RWPE1 (cell line): ENCODE measurements at regions not wholly inside any gene's neighbourhood (a gene's known extent, or its start where the extent isn't known, plus 50 kb on each side); places are given as distances from the start of the nearest gene placed in this dataset.

ENCODE experiments used
- CTCF ChIA-PET: fragments of 350-600 bp; sonication (Branson Sonifier 250); formaldehyde crosslinking; extraction: SDS; loops from one replicate; lab custom pipeline; 2021; lab: Yijun Ruan, JAX
- POLR2A ChIA-PET: fragments of 400-600 bp; formaldehyde crosslinking; extraction: SDS; loops from one replicate; lab custom pipeline; 2020; ENCODE audit warnings: antibody characterized with exemption; ENCODE audit not compliant: low non-redundant PET; lab: Yijun Ruan, JAX
- DNase-seq: peaks from one replicate; pipeline ENCODE4 v3.0.0; 2012; ENCODE audit warnings: low spot score
- H3K27ac ChIP-seq: fragments of 450-650 bp; 2 replicates; pipeline ENCODE4 v1.5.1; 2017
- TF ChIP-seq, protein P1 (sequence below): fragments of 450-650 bp; conservative IDR thresholded peaks from 2 replicates; pipeline ENCODE4 v1.5.1; 2017; ENCODE audit warnings: low read depth, mild to moderate bottlenecking

GRCh38 chr14:95979339-95980042, 59.7 kb upstream of the C14orf132 start:
- CTCF ChIA-PET = no interaction called here
- POLR2A ChIA-PET = no interaction called here
- H3K27ac ChIP-seq = no peak overlapping the region
- TF ChIP-seq, protein P1, sequence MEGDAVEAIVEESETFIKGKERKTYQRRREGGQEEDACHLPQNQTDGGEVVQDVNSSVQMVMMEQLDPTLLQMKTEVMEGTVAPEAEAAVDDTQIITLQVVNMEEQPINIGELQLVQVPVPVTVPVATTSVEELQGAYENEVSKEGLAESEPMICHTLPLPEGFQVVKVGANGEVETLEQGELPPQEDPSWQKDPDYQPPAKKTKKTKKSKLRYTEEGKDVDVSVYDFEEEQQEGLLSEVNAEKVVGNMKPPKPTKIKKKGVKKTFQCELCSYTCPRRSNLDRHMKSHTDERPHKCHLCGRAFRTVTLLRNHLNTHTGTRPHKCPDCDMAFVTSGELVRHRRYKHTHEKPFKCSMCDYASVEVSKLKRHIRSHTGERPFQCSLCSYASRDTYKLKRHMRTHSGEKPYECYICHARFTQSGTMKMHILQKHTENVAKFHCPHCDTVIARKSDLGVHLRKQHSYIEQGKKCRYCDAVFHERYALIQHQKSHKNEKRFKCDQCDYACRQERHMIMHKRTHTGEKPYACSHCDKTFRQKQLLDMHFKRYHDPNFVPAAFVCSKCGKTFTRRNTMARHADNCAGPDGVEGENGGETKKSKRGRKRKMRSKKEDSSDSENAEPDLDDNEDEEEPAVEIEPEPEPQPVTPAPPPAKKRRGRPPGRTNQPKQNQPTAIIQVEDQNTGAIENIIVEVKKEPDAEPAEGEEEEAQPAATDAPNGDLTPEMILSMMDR = no peak
- no peak for DNase-seq

GRCh38 chr14:95980402-95980801, 58.8 kb upstream of the C14orf132 start:
- ChIA-PET CTCF (no interaction called here), POLR2A (no interaction called here)
- no peak for DNase-seq
- TF ChIP-seq, protein P1 = no peak
- no peak overlapping the region for H3K27ac ChIP-seq

- DNase-seq = no peak
- no peak overlapping the region for H3K27ac ChIP-seq
- ChIA-PET CTCF (interaction anchor here (1.7 kb wide), 1 partner anchor 12 kb away, joined by 5 read pairs; no protein-coding TSS in a partner anchor), POLR2A (no interaction called here)
- TF ChIP-seq, protein P1 = no peak
These were observed 57.2 kb upstream of the C14orf132 start for GRCh38 chr14:95981965-95982364.

DNA sequence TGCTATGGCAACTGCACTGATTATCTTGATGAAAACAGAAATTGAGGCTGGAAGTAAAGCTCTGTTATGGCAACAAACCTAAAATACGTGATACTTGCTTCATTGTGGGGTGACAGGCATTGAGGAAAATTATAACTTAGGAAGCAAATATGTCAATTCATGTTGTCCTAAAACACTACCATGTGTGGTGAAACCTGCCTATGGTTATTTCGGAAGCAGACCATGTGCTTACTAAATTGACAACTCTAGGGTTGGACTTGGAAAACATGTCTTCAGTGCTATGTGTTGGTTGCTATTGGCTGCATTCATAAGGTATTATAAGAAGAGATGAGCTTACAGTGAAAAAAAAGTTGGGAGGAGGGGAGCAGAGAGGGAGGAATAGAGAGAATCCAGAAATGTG, 55.0 kb upstream of the C14orf132 start:
- H3K27ac ChIP-seq = no peak overlapping the region
- ChIA-PET POLR2A (no interaction called here), CTCF (no interaction called here)
- DNase-seq = no peak
- TF ChIP-seq, protein P1 = no peak
